ENCODE measurements at regions not wholly inside any gene's neighbourhood (a gene's known extent, or its start where the extent isn't known, plus 50 kb on each side); places are given as distances from the start of the nearest gene placed in this dataset.

- no peak overlapping the region for H3K27ac Mint-ChIP-seq
- H3K4me1 Mint-ChIP-seq, result no peaks in the 10 kb centered on the region
- H3K4me3 Mint-ChIP-seq, result no peak overlapping the region
- DNase-seq (no peak), ATAC-seq (ENCODE audit: low read depth) (no peak)
- H3K27me3 Mint-ChIP-seq, result no peaks in the 10 kb centered on the region
- no peaks in the 10 kb centered on the region for H3K36me3 Mint-ChIP-seq
- POLR2A ChIA-PET, result no interaction called here
- H3K9me3 Mint-ChIP-seq, result no peaks in the 10 kb centered on the region
These were observed 503.8 kb upstream of the CELF2 start for GRCh38 chr10:10513898-10514297.

- H3K27ac Mint-ChIP-seq, result no peak overlapping the region
- POLR2A ChIA-PET, result no interaction called here
These were observed 502.9 kb upstream of the CELF2 start for GRCh38 chr10:10514797-10515196.

GRCh38 chr10:10515479-10516204 is 502.0 kb upstream of the CELF2 start:
- no peaks in the 10 kb centered on the region for H3K9me3 Mint-ChIP-seq
- no peak for ATAC-seq (ENCODE audit: low read depth)
- POLR2A ChIA-PET, result no interaction called here

More at GRCh38 chr10:10514797-10515196, 502.9 kb upstream of the CELF2 start:
- ATAC-seq (ENCODE audit: low read depth) (no peak), DNase-seq (no peak)
- H3K9me3 Mint-ChIP-seq, result no peaks in the 10 kb centered on the region
- no peaks in the 10 kb centered on the region for H3K36me3 Mint-ChIP-seq
- no peaks in the 10 kb centered on the region for H3K4me1 Mint-ChIP-seq
- no peaks in the 10 kb centered on the region for H3K27me3 Mint-ChIP-seq
- no peak overlapping the region for H3K4me3 Mint-ChIP-seq

GRCh38 chr10:10516346-10517130 is 501.1 kb upstream of the CELF2 start:
- Mint-ChIP-seq H3K27ac (no peak overlapping the region), H3K4me1 (no peaks in the 10 kb centered on the region), H3K36me3 (no peaks in the 10 kb centered on the region), H3K9me3 (no peaks in the 10 kb centered on the region), H3K27me3 (no peaks in the 10 kb centered on the region), H3K4me3 (no peak overlapping the region)
- no peak for ATAC-seq (ENCODE audit: low read depth)
- POLR2A ChIA-PET, result no interaction called here
- DNase-seq, result no peak

More at GRCh38 chr10:10515479-10516204, 502.0 kb upstream of the CELF2 start:
- DNase-seq, result no peak
- no peak overlapping the region for H3K27ac Mint-ChIP-seq
- no peak overlapping the region for H3K4me3 Mint-ChIP-seq
- H3K27me3 Mint-ChIP-seq, result no peaks in the 10 kb centered on the region
- H3K4me1 Mint-ChIP-seq, result no peaks in the 10 kb centered on the region
- no peaks in the 10 kb centered on the region for H3K36me3 Mint-ChIP-seq

GRCh38 chr10:10517866-10518265 is 499.8 kb upstream of the CELF2 start:
- Mint-ChIP-seq H3K27me3 (no peaks in the 10 kb centered on the region), H3K36me3 (no peaks in the 10 kb centered on the region), H3K9me3 (no peaks in the 10 kb centered on the region), H3K27ac (no peak overlapping the region), H3K4me3 (no peak overlapping the region), H3K4me1 (no peaks in the 10 kb centered on the region)
- ATAC-seq (ENCODE audit: low read depth), result no peak
- no peak for DNase-seq
- POLR2A ChIA-PET, result no interaction called here

- H3K27me3 Mint-ChIP-seq, result no peaks in the 10 kb centered on the region
- DNase-seq, result no peak
- POLR2A ChIA-PET, result no interaction called here
- no peak overlapping the region for H3K27ac Mint-ChIP-seq
- H3K9me3 Mint-ChIP-seq, result no peaks in the 10 kb centered on the region
- no peak for ATAC-seq (ENCODE audit: low read depth)
- no peaks in the 10 kb centered on the region for H3K36me3 Mint-ChIP-seq
- H3K4me1 Mint-ChIP-seq, result no peaks in the 10 kb centered on the region
- H3K4me3 Mint-ChIP-seq, result no peak overlapping the region
These were observed 498.0 kb upstream of the CELF2 start for GRCh38 chr10:10519674-10520073.

GRCh38 chr10:10520491-10521385 is 496.9 kb upstream of the CELF2 start:
- Mint-ChIP-seq H3K36me3 (no peaks in the 10 kb centered on the region), H3K27me3 (no peaks in the 10 kb centered on the region), H3K27ac (no peak overlapping the region), H3K9me3 (no peaks in the 10 kb centered on the region), H3K4me1 (no peaks in the 10 kb centered on the region), H3K4me3 (no peak overlapping the region)
- DNase-seq, result no peak
- POLR2A ChIA-PET, result no interaction called here
- no peak for ATAC-seq (ENCODE audit: low read depth)

GRCh38 chr10:10526846-10527245 is 490.8 kb upstream of the CELF2 start:
- peaks cover 2% of the 10 kb centered on the region for H3K9me3 Mint-ChIP-seq
- no peaks in the 10 kb centered on the region for H3K27me3 Mint-ChIP-seq
- H3K4me3 Mint-ChIP-seq, result no peak overlapping the region
- ATAC-seq (ENCODE audit: low read depth) (no peak), DNase-seq (no peak)
- no peaks in the 10 kb centered on the region for H3K4me1 Mint-ChIP-seq
- H3K27ac Mint-ChIP-seq, result no peak overlapping the region
- no peaks in the 10 kb centered on the region for H3K36me3 Mint-ChIP-seq
- POLR2A ChIA-PET, result no interaction called here

GRCh38 chr10:10527861-10528562 is 489.7 kb upstream of the CELF2 start:
- Mint-ChIP-seq H3K27me3 (no peaks in the 10 kb centered on the region), H3K4me1 (no peaks in the 10 kb centered on the region), H3K36me3 (no peaks in the 10 kb centered on the region), H3K9me3 (peaks cover 2% of the 10 kb centered on the region), H3K27ac (no peak overlapping the region), H3K4me3 (no peak overlapping the region)
- no peak for ATAC-seq (ENCODE audit: low read depth)
- DNase-seq, result no peak
- POLR2A ChIA-PET, result no interaction called here

GRCh38 chr10:10528563-10528910 is 489.1 kb upstream of the CELF2 start:
- Mint-ChIP-seq H3K9me3 (peaks cover 2% of the 10 kb centered on the region), H3K4me3 (no peak overlapping the region), H3K27ac (no peak overlapping the region), H3K4me1 (no peaks in the 10 kb centered on the region), H3K36me3 (no peaks in the 10 kb centered on the region), H3K27me3 (no peaks in the 10 kb centered on the region)
- POLR2A ChIA-PET, result no interaction called here
- DNase-seq (no peak), ATAC-seq (ENCODE audit: low read depth) (no peak)

GRCh38 chr10:10530313-10530712 is 487.4 kb upstream of the CELF2 start:
- H3K4me1 Mint-ChIP-seq, result no peaks in the 10 kb centered on the region
- no peak for DNase-seq
- POLR2A ChIA-PET, result no interaction called here
- no peak for ATAC-seq (ENCODE audit: low read depth)
- H3K27me3 Mint-ChIP-seq, result no peaks in the 10 kb centered on the region
- H3K9me3 Mint-ChIP-seq, result peaks cover 2% of the 10 kb centered on the region
- no peak overlapping the region for H3K27ac Mint-ChIP-seq
- no peaks in the 10 kb centered on the region for H3K36me3 Mint-ChIP-seq
- H3K4me3 Mint-ChIP-seq, result no peak overlapping the region

- Mint-ChIP-seq H3K9me3 (no peaks in the 10 kb centered on the region), H3K27me3 (no peaks in the 10 kb centered on the region), H3K36me3 (no peaks in the 10 kb centered on the region), H3K4me3 (no peak overlapping the region), H3K27ac (no peak overlapping the region), H3K4me1 (no peaks in the 10 kb centered on the region)
- no peak for DNase-seq
- POLR2A ChIA-PET, result no interaction called here
- ATAC-seq (ENCODE audit: low read depth), result no peak
These were observed 485.4 kb upstream of the CELF2 start for GRCh38 chr10:10532236-10532635.

- Mint-ChIP-seq H3K4me3 (no peak overlapping the region), H3K36me3 (no peaks in the 10 kb centered on the region), H3K9me3 (no peaks in the 10 kb centered on the region), H3K27me3 (no peaks in the 10 kb centered on the region), H3K27ac (no peak overlapping the region), H3K4me1 (no peaks in the 10 kb centered on the region)
- POLR2A ChIA-PET, result no interaction called here
- ATAC-seq (ENCODE audit: low read depth) (no peak), DNase-seq (no peak)
These were observed 484.8 kb upstream of the CELF2 start for GRCh38 chr10:10532826-10533225.

Measured in activated naive CD8-positive, alpha-beta T cell treated with anti-CD3 and anti-CD28 coated beads, Interleukin-2, amount 10 ng/mL, durations not matched to agents 7 days and 5 days (primary cell).